GM18951 (cell line): ENCODE measurements at regions not wholly inside any gene's neighbourhood (a gene's known extent, or its start where the extent isn't known, plus 50 kb on each side); places are given as distances from the start of the nearest gene placed in this dataset.

ENCODE experiments used
- POLR2A ChIP-seq: IDR thresholded peaks from 4 replicates; pipeline ENCODE4 v1.6.1; 2011; ENCODE audit warnings: mild to moderate bottlenecking; ENCODE audit not compliant: insufficient read length, insufficient read depth; ENCODE audit errors: extremely low read depth
- in situ Hi-C: fragments of 300-500 bp; cut with MboI; formaldehyde crosslinking; loops from one replicate; pipeline ENCODE4 v1.12.0; 2022; ENCODE audit warnings: low sequenced_read_pairs, mixed read lengths, inconsistent platforms; ENCODE audit not compliant: unreplicated experiment

- in situ Hi-C loops = no loop called here
- no peak for TF ChIP-seq POLR2A
Observed at GRCh38 chr10:3723766-3724165, 61.2 kb downstream of the KLF6 start.

GRCh38 chr10:3720228-3721019 lies 64.6 kb downstream of the KLF6 start:
- in situ Hi-C loops = no loop called here
- no peak for TF ChIP-seq POLR2A

DNA sequence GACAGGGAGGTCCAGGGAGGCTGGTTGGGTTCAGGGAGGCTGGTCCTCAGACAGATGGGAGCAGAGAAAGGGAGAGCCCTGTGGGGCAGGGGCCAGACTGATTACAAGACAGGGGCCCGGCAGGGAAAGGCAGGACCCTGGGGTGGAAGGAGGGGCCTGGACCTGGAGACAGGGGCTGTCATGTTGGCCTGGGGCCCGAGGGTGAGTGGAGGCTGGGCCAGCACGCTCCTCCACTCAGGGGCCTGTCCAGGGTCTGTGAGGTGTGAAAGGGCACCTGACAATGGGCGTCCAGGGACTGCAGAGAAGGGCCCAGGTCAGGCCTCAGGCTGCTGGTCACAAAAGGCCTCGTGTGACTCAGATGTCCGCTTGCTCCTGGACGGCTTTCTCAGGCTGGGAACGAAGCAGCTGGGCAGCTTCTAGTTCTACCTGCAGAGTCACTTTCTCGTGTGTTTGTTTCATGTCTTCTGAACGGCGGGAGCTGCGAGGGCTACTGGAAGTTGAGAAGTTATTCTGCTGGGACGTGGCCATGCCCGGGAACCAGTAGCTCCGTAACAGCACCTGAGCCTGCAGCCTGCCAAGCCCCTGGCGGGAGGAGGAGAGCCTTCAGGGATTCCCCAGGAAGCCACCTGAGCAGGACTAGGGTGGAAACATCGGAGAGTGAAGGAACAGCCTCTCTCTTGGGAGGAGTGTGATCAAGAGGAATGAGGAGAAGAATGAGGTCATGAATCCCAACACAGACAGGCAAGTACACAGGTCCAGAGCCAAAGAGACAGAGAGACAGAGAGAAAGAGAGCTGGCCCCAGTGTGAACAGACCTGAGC lies 65.8 kb downstream of the KLF6 start:
- TF ChIP-seq POLR2A = no peak
- in situ Hi-C loops = no loop called here

DNA sequence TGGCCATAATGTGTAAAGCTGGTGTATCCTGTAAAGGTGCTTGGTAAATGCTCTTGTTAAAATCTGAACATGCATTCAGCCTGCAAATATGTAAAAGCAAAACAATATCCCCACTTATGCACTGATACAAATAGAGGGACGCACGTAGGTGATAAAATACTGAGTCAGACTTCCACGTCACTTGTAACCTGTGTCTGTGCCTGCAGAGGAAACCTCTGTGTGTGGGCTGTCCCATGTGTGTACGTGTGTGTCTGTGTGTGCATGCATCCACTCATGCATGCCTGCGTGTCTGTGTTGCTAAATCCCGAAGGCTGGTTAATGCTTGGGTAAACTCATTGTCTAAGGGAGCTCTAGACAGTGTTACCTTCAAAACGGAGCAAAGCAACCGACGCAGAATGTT lies 68.9 kb downstream of the KLF6 start:
- in situ Hi-C loops = no loop called here
- no peak for TF ChIP-seq POLR2A

- TF ChIP-seq POLR2A = no peak
- in situ Hi-C loops = no loop called here
Observed at GRCh38 chr10:3714967-3715366, 70.0 kb downstream of the KLF6 start.

DNA sequence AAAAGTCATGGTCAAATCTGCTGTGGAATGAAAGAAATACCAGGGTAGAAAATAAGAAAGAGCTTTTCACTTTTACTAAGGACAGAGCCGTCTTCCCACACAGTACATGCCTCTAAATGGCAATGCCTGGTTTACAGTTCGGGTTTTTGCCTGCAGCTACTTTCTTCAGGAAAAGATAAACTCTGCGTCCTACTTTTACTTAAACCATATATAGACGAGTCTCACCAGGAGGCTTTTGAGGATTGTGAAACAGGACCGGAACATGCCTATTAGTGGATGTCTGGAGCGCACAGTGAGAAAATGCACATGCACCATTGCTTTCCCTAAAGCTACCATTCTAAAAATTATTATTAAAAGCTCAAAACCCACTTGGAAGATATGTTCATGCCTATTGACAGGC lies 70.5 kb downstream of the KLF6 start:
- in situ Hi-C loops = no loop called here
- no peak for TF ChIP-seq POLR2A

DNA sequence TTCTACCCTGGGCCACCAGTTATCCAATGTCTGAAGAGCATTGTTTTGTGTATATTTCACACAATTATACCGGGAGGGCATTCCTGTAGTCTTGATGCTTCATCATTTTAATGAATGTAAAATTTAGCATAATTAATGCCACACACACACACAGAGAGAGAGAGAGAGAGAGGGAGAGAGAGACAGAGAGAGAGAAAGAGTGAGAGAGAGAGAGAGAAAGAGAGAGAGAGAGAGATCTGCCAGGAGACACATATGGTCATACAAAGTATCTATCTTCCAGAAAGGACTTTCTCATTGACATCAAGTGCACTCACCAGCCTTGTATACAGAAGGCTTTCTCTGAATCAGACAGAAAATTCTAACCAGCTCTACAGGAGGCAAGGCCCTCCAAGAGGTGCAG lies 72.3 kb downstream of the KLF6 start:
- in situ Hi-C loops = no loop called here

DNA sequence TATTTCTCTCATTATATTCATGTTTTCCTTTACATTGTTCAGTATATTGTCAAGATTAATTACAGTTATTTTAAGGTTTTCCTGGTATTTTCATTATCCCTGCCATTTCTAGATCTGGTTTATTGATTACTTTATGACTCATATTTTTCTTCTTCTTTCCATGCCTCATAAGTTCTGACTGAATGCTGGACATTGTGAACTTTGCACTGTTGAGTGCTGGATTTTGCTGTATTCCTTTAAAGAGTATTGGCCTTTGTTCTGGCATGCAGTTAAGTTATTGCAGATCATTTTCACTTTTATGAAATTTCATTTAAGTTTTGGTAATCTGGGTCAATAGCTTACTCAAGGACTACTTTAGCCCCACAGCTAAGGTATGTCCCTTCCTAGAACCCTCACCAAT lies 73.1 kb downstream of the KLF6 start:
- in situ Hi-C loops = no loop called here
- TF ChIP-seq POLR2A = no peak

More for the DNA sequence above, 72.3 kb downstream of the KLF6 start:
- no peak for TF ChIP-seq POLR2A

DNA sequence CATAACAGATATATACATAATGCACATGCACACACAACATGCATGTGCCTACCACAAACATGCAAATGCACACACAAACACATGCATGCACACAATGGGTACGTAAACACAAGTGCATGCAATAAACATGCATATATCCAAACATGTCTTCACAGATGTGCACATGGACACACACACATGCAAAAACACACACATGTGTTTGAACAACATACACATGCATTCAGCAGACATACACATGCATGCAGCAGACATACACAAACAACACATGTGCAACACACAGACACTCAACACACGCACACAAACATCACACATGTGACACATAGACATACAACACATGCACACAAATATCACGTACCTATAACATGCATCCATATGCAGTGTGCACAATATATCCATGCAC lies 74.2 kb downstream of the KLF6 start:
- in situ Hi-C loops = no loop called here
- TF ChIP-seq POLR2A = no peak

DNA sequence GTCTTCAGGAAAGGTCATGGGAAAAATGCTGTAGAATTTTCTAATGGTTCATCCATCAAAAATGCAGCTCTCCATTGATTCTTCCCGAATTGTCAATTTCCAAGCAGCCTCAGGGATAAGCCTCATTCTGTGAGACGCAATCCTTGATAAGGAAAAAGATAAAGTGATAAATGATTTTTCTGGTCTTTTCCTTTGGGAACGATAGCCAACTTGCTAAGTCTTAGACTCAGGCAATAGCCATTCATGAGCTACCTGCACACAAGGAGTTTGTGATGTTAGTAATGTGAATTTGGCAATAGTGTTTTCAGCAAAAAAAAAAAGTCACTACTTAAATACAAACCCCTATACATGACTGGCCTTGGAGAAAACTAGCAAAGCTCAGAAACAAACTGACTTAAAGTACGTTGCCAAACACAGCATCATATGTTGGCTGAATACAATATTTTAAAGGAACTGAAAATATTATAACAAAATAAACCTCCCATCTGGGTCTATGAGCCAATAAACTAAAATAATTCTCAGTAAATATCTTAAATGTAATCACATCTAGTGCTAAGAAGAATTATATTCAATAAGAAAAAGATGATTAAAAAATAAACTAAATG lies 75.5 kb downstream of the KLF6 start:
- in situ Hi-C loops = no loop called here
- TF ChIP-seq POLR2A = no peak

GRCh38 chr10:3708852-3709251 lies 76.2 kb downstream of the KLF6 start:
- no peak for TF ChIP-seq POLR2A
- in situ Hi-C loops = no loop called here

GRCh38 chr10:3704565-3705325 lies 80.3 kb downstream of the KLF6 start:
- in situ Hi-C loops = no loop called here
- no peak for TF ChIP-seq POLR2A

DNA sequence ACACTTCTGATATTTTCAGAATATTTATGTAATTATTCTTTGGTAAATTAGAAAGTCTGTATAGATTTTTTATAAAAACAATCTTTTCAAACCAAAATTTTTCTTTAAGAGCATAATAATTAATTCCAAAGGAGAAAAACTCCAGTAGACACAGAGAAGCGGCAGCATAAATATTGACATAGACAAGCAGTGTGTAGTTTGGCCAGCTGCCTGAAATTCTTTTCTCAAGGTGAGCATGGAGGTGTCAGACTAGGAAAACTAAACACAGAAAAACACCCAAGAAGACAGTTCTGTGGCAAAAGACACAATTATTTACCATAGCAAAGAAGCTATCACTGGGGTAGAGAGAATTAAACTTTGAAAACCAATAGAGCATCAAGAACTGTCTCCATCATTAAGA lies 82.4 kb downstream of the KLF6 start:
- TF ChIP-seq POLR2A = no peak
- in situ Hi-C loops = no loop called here
